ENCODE measurements at regions not wholly inside any gene's neighbourhood (a gene's known extent, or its start where the extent isn't known, plus 50 kb on each side); places are given as distances from the start of the nearest gene placed in this dataset.

GRCh38 chr13:22081430-22081829 is 410.6 kb downstream of the FGF9 start:
- H3K4me3 ChIP-seq (ENCODE audit: low read depth in 2 of 2, low read length in 2 of 2): no peak overlapping the region
- DNase-seq (ENCODE audit: low read depth, low spot score) (no peak), ATAC-seq (no peak)
- H3K4me1 ChIP-seq (ENCODE audit: control insufficient read depth, insufficient read depth, low read length): no peaks in the 10 kb centered on the region
- BruUV-seq (replicated peaks): no TSS peak
- ChIA-PET POLR2A (no interaction called here), CTCF (no interaction called here)
- no peaks in the 10 kb centered on the region for H3K36me3 ChIP-seq (ENCODE audit: control insufficient read depth, insufficient read depth, low read length)
- H3K27me3 ChIP-seq (ENCODE audit: control insufficient read depth, insufficient read depth, low read length): no peaks in the 10 kb centered on the region; the same call in 1 of the 2 replicates
- TF ChIP-seq, protein P1, sequence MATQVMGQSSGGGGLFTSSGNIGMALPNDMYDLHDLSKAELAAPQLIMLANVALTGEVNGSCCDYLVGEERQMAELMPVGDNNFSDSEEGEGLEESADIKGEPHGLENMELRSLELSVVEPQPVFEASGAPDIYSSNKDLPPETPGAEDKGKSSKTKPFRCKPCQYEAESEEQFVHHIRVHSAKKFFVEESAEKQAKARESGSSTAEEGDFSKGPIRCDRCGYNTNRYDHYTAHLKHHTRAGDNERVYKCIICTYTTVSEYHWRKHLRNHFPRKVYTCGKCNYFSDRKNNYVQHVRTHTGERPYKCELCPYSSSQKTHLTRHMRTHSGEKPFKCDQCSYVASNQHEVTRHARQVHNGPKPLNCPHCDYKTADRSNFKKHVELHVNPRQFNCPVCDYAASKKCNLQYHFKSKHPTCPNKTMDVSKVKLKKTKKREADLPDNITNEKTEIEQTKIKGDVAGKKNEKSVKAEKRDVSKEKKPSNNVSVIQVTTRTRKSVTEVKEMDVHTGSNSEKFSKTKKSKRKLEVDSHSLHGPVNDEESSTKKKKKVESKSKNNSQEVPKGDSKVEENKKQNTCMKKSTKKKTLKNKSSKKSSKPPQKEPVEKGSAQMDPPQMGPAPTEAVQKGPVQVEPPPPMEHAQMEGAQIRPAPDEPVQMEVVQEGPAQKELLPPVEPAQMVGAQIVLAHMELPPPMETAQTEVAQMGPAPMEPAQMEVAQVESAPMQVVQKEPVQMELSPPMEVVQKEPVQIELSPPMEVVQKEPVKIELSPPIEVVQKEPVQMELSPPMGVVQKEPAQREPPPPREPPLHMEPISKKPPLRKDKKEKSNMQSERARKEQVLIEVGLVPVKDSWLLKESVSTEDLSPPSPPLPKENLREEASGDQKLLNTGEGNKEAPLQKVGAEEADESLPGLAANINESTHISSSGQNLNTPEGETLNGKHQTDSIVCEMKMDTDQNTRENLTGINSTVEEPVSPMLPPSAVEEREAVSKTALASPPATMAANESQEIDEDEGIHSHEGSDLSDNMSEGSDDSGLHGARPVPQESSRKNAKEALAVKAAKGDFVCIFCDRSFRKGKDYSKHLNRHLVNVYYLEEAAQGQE (IDR thresholded peaks at IDR 0.05; ENCODE audit: insufficient read depth in 1 of 2, low read depth in 2 of 2, low read length in 1 of 2): no peak
- TF ChIP-seq SIN3A (IDR thresholded peaks at IDR 0.05; ENCODE audit: borderline replicate concordance, insufficient read depth, low read depth, low read length) (no peak), POLR2AphosphoS5 (IDR thresholded peaks at IDR 0.05; ENCODE audit: low read depth, low read length) (no peak), TCF7L2 (IDR thresholded peaks at IDR 0.05; ENCODE audit: low read depth, low read length) (no peak)
- TF ChIP-seq, protein P2, sequence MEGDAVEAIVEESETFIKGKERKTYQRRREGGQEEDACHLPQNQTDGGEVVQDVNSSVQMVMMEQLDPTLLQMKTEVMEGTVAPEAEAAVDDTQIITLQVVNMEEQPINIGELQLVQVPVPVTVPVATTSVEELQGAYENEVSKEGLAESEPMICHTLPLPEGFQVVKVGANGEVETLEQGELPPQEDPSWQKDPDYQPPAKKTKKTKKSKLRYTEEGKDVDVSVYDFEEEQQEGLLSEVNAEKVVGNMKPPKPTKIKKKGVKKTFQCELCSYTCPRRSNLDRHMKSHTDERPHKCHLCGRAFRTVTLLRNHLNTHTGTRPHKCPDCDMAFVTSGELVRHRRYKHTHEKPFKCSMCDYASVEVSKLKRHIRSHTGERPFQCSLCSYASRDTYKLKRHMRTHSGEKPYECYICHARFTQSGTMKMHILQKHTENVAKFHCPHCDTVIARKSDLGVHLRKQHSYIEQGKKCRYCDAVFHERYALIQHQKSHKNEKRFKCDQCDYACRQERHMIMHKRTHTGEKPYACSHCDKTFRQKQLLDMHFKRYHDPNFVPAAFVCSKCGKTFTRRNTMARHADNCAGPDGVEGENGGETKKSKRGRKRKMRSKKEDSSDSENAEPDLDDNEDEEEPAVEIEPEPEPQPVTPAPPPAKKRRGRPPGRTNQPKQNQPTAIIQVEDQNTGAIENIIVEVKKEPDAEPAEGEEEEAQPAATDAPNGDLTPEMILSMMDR (IDR thresholded peaks at IDR 0.05): no peak
- H3K27ac ChIP-seq (ENCODE audit: low read length): no peak overlapping the region
- in situ Hi-C loops (cut with HindIII; ENCODE audit: low pct_unique_long_range_greater_than_20kb, low sequenced_read_pairs): no loop called here
- intact Hi-C loops (cut with micrococcal nuclease; ENCODE audit: unreplicated experiment): no loop called here
- no peaks in the 10 kb centered on the region for H3K9me3 ChIP-seq (ENCODE audit: control insufficient read depth, insufficient read depth, low read depth, low read length)

GRCh38 chr13:22082030-22082429 is 411.2 kb downstream of the FGF9 start:
- no peaks in the 10 kb centered on the region for H3K4me1 ChIP-seq (ENCODE audit: control insufficient read depth, insufficient read depth, low read length)
- no TSS peak for BruUV-seq (replicated peaks)
- no peak overlapping the region for H3K27ac ChIP-seq (ENCODE audit: low read length)
- CTCF ChIA-PET: no interaction called here
- no peak overlapping the region for H3K4me3 ChIP-seq (ENCODE audit: low read depth in 2 of 2, low read length in 2 of 2)
- no peak for ATAC-seq
- no peak for DNase-seq (ENCODE audit: low read depth, low spot score)
- H3K27me3 ChIP-seq (ENCODE audit: control insufficient read depth, insufficient read depth, low read length): no peaks in the 10 kb centered on the region; the same call in 1 of the 2 replicates
- POLR2A ChIA-PET: no interaction called here
- in situ Hi-C loops (cut with HindIII; ENCODE audit: low pct_unique_long_range_greater_than_20kb, low sequenced_read_pairs): no loop called here
- intact Hi-C loops (cut with micrococcal nuclease; ENCODE audit: unreplicated experiment): no loop called here
- TF ChIP-seq SIN3A (IDR thresholded peaks at IDR 0.05; ENCODE audit: borderline replicate concordance, insufficient read depth, low read depth, low read length) (no peak), POLR2AphosphoS5 (IDR thresholded peaks at IDR 0.05; ENCODE audit: low read depth, low read length) (no peak), TCF7L2 (IDR thresholded peaks at IDR 0.05; ENCODE audit: low read depth, low read length) (no peak)
- TF ChIP-seq, protein P2 (IDR thresholded peaks at IDR 0.05): no peak
- TF ChIP-seq, protein P1 (IDR thresholded peaks at IDR 0.05; ENCODE audit: insufficient read depth in 1 of 2, low read depth in 2 of 2, low read length in 1 of 2): no peak
- H3K36me3 ChIP-seq (ENCODE audit: control insufficient read depth, insufficient read depth, low read length): no peaks in the 10 kb centered on the region
- no peaks in the 10 kb centered on the region for H3K9me3 ChIP-seq (ENCODE audit: control insufficient read depth, insufficient read depth, low read depth, low read length)
